Body of pancreas (tissue), 4 donors: ENCODE measurements at regions not wholly inside any gene's neighbourhood (a gene's known extent, or its start where the extent isn't known, plus 50 kb on each side); places are given as distances from the start of the nearest gene placed in this dataset.
"Not testable (repeated sequence)": the region's sequence is repeated elsewhere in the genome, so short reads cannot be mapped to it uniquely, and the experiment has no call there.

Experiments
- ATAC-seq: fragments of 150-250 bp; one replicate; pipeline ENCODE4 v1.9.1; 2016
- DNase-seq, 4 donors: peaks; one replicate each; pipeline ENCODE4 v3.0.0-alpha.2; 2019
- H3K27ac ChIP-seq, 4 donors: fragments of 200-600 bp; sonication (generic); 1 replicate in 3 of 4; 2 replicates in 1 of 4; pipeline versions ENCODE4 v1.5.1 to v1.6.1; 2016 to 2019; ENCODE audit warnings: mild to moderate bottlenecking in 1 of 4, mixed read lengths in 1 of 4, moderate library complexity in 1 of 4
- H3K27me3 ChIP-seq, 2 donors: fragments of 200-600 bp; sonication (generic); one replicate each; pipeline ENCODE4 v1.6.0; 2016; ENCODE audit warnings: mild to moderate bottlenecking in 1 of 2
- H3K36me3 ChIP-seq, 2 donors: fragments of 200-600 bp; sonication (generic); replicated peaks in 1 of 2; 2 replicates each; pipeline ENCODE4 v1.5.1; 2016; ENCODE audit warnings: low read depth in 2 of 2; ENCODE audit not compliant: insufficient read depth in 1 of 2
- H3K4me1 ChIP-seq: fragments of 200-600 bp; sonication (generic); one replicate; pipeline ENCODE4 v1.6.0; 2016
- H3K4me3 ChIP-seq, 2 donors: fragments of 200-600 bp; sonication (generic); 1 replicate in 1 of 2; 2 replicates in 1 of 2; pipeline ENCODE4 v1.5.1; 2016 to 2019
- H3K9me3 ChIP-seq, 3 donors: fragments of 200-600 bp; sonication (generic); 1 replicate in 2 of 3; 2 replicates in 1 of 3; pipeline ENCODE4 v1.5.1; 2016
- CTCF ChIP-seq, 7 experiments: fragments of 450-650 bp in 4 of 7; fragments of 200-600 bp in 3 of 7; sonication (generic) in 3 of 7; IDR thresholded peaks; one replicate each; pipeline ENCODE4 v1.5.1; 2016 to 2019; ENCODE audit warnings: antibody characterized with exemption in 7 of 7
- POLR2A ChIP-seq, 3 donors: fragments of 450-650 bp; IDR thresholded peaks; one replicate each; pipeline ENCODE4 v1.6.1; 2016; ENCODE audit warnings: antibody characterized with exemption in 3 of 3, mild to moderate bottlenecking in 2 of 3
- WGBS, 2 donors: methylation state at CpG; one replicate each; pipeline ENCODE4 v1.1.5; 2017; 5-methylcytosine and 5-hydroxymethylcytosine counted together
- intact Hi-C: fragments of 100-400 bp; cut with DNase I; formaldehyde crosslinking; loops from one replicate; pipeline ENCODE4 v1.15.1; 2023

- no peak for DNase-seq
- no peak for ATAC-seq
- TF ChIP-seq POLR2A (IDR thresholded peaks at IDR 0.05): no peak
- TF ChIP-seq CTCF (IDR thresholded peaks at IDR 0.05): no peak
- Histone ChIP-seq H3K27ac (no peak overlapping the region), H3K4me3 (no peak overlapping the region), H3K36me3 (no peaks in the 10 kb centered on the region), H3K4me1 (no peaks in the 10 kb centered on the region), H3K9me3 (no peaks in the 10 kb centered on the region), H3K27me3 (no peaks in the 10 kb centered on the region)
- intact Hi-C loops: no loop called here
- 41% methylated on average over 2 of the region's 2 CpGs for WGBS, 2 donors
Observed at GRCh38 chr17:20926532-20926931, 116.3 kb downstream of the USP22 start.

GRCh38 chr17:20927308-20927977 is 115.4 kb downstream of the USP22 start:
- Histone ChIP-seq H3K27me3 (no peaks in the 10 kb centered on the region), H3K27ac (peak overlapping the region in 1 of 4 donors; percentile 6), H3K9me3 (no peaks in the 10 kb centered on the region), H3K4me3 (no peak overlapping the region), H3K36me3 (no peaks in the 10 kb centered on the region), H3K4me1 (no peaks in the 10 kb centered on the region)
- no peak for DNase-seq
- ATAC-seq: no peak
- intact Hi-C loops: no loop called here
- TF ChIP-seq CTCF (IDR thresholded peaks at IDR 0.05) (no peak), POLR2A (IDR thresholded peaks at IDR 0.05) (no peak)
- WGBS, 2 donors: 65 to 72% methylated on average over 7 of the region's 7 CpGs

- H3K4me1 ChIP-seq: no peaks in the 10 kb centered on the region
- WGBS, 2 donors: 67 to 71% methylated on average over 5 of the region's 5 CpGs
- H3K9me3 ChIP-seq: no peaks in the 10 kb centered on the region
- intact Hi-C loops: no loop called here
- H3K27me3 ChIP-seq: no peaks in the 10 kb centered on the region
- TF ChIP-seq POLR2A (IDR thresholded peaks at IDR 0.05) (no peak), CTCF (IDR thresholded peaks at IDR 0.05) (no peak)
- DNase-seq: no peak
- H3K36me3 ChIP-seq: no peaks in the 10 kb centered on the region
- no peak for ATAC-seq
- H3K4me3 ChIP-seq: no peak overlapping the region
- H3K27ac ChIP-seq: no peak overlapping the region
Observed at GRCh38 chr17:20929334-20929733, 113.5 kb downstream of the USP22 start.

GRCh38 chr17:20930081-20930760 is 112.6 kb downstream of the USP22 start:
- TF ChIP-seq POLR2A (IDR thresholded peaks at IDR 0.05) (no peak), CTCF (IDR thresholded peaks at IDR 0.05) (no peak)
- intact Hi-C loops: no loop called here
- no peak overlapping the region for H3K4me3 ChIP-seq
- no peaks in the 10 kb centered on the region for H3K27me3 ChIP-seq
- no peak overlapping the region for H3K27ac ChIP-seq
- H3K4me1 ChIP-seq: no peaks in the 10 kb centered on the region
- ATAC-seq: no peak
- WGBS, 2 donors: 71 to 72% methylated on average over 5 of the region's 5 CpGs
- H3K36me3 ChIP-seq: no peaks in the 10 kb centered on the region
- H3K9me3 ChIP-seq: no peaks in the 10 kb centered on the region
- DNase-seq: no peak

- ATAC-seq, intact Hi-C loops, H3K9me3 ChIP-seq, DNase-seq, H3K4me3 ChIP-seq, H3K36me3 ChIP-seq, H3K27me3 ChIP-seq, H3K4me1 ChIP-seq, H3K27ac ChIP-seq: not testable (repeated sequence)
- WGBS, 2 donors: 79 to 100% methylated on average over 3 of the region's 3 CpGs
Observed at GRCh38 chr17:20933040-20933439, 109.8 kb downstream of the USP22 start.
